Esophagus muscularis mucosa (tissue), 3 donors: ENCODE measurements at regions not wholly inside any gene's neighbourhood (a gene's known extent, or its start where the extent isn't known, plus 50 kb on each side); places are given as distances from the start of the nearest gene placed in this dataset.

Experiments
- CTCF ChIP-seq, 3 experiments: fragments of 200-600 bp in 2 of 3; fragments of 450-650 bp in 1 of 3; sonication (generic) in 2 of 3; IDR thresholded peaks; one replicate each; pipeline ENCODE4 v1.5.1; 2017 to 2019; ENCODE audit warnings: antibody characterized with exemption in 3 of 3, mild to moderate bottlenecking in 2 of 3, moderate library complexity in 1 of 3
- EP300 ChIP-seq: sonication (generic); formaldehyde crosslinking; IDR thresholded peaks from one replicate; pipeline ENCODE4 v1.6.1; 2017; ENCODE audit warnings: antibody characterized with exemption

GRCh38 chr3:159275741-159276140, 473.9 kb downstream of the MFSD1 start:
- TF ChIP-seq CTCF (IDR thresholded peaks at IDR 0.05) (no peak), EP300 (no peak)
